HG02870 (cell line): ENCODE measurements at regions not wholly inside any gene's neighbourhood (a gene's known extent, or its start where the extent isn't known, plus 50 kb on each side); places are given as distances from the start of the nearest gene placed in this dataset.

Source experiments
- ATAC-seq: cut with Tn5 transposase; IDR thresholded peaks from one replicate; pipeline ENCODE4 v1.9.1; 2021; ENCODE audit warnings: mild to moderate bottlenecking, moderate library complexity; ENCODE audit not compliant: unreplicated experiment

DNA sequence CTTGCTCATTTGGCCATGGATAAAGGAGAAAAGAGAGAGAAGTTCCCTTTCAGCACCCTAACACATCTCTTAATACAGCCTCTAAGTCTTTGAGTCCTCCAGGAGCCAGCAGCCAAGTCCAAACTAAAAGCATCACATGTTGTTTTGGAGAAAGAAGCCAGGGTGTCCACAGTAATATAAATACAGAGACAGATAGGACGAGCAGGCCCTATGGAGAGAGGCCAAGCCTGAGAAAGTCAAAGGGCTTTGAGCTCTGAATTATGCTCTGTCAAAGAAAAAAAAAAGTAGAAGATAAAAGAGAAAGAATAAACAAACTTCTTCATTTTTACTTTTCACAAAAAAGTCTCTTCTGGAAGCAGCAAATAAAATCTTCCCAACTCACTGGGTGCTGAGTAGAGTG lies 92.4 kb upstream of the THBS1 start:
- ATAC-seq = no peak

DNA sequence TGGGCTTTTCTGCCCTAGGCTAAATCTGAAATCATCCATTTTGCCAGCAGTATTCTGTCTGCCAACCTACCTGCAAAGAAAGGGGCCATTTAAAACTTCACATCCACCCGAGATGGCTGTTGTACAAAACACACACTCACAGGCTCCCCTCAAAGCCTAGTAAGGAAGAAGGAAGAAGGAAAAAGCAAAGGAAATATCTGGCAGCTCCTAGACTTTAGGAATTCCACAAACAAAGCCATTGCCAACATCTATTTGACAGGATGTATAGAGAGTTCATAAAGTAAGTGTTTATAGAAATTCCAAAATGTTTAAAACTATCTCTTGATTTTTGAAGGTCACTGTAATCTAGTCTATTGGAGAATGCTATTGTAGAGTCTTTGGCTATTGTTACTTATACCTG lies 91.9 kb upstream of the THBS1 start:
- no peak for ATAC-seq

DNA sequence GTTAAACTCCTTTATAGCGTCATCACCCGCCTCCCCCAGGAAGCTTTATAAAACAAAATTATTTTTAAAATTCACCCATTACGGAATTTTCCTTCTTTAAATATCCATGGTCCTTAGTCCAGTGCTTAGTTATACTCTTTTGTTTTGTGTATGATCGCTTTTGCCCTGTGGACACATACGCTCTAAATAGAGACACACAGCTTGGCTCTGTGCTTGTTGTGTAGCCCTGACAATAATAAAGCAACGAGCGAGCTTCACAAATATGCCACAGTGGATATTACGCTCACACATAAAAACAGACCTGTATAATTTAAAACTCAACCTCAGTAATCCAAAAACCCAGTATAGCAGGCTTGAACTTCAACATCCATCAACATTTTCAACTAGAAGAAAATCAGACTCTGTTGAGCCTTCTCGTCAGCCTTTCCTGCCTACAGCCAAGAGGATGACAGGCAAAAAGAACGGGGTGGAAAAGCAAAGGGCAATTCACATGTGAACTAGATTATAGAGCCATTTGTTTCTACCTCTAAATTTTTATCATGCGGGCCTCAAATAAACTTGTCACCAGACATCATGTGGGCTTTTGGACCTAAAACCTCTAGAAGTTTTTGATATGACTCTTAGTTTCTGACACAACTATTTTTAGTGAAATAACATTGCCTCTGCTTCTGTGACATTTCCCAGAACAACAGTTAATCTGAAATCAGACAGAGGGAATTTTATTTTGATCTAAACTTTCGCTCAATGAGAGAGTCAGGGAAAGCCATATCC lies 89.6 kb upstream of the THBS1 start:
- ATAC-seq = no peak

DNA sequence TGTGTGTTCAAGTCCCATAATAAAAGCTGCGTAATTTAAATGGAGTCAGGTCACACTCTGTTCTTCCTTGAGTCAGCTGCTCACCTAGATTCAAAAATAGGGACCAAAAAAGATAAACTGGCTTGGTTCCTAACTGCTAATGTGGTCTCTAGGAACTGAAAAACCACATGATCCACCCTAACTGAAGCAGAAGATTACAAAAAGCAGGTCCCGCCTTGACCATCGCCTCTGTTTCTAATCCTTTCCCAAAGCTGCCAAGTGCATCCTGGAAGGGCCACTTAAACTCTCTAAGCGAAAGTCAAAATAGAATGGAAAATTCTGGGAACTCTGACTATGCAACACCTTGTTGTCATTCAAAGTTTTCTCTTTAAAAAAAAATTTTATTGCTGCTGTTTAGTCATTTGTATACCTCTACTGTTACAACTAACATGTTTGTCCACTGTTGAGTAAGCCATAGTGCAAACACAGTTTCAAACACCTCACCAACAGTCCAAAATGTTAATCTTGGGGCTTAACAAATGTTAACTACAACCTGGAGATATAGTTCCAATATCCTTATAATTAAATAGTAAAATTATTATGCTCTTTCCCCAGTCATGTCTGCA lies 88.9 kb upstream of the THBS1 start:
- no peak for ATAC-seq

DNA sequence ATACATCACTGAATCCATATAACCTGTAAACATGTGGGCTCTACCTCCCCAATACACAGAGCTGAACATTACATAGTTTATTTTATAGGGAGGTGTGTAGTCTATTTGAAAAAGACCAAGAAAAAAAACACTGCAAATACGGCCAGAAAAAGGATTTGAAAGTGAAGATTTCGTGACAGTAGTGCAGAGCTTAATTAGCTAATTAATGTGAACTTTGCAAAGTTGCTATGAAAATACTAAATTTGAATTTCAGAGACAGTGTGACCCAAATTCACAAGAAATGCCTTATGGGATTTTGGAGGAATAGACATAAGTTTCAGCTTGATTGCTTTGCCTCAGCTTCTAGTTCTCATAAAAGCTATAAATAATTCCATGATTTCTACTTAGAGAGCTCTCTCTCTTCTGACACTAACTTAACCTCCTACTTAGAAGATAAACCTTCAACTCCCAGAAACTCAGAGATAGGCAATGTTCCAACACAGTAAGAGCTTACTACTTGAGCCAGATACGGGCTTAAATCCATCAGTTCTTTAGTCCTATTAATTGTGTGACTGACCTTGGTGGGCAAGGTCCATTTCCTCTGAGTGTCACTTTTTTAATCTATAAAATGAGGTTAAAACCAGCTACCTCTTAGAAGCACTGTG lies 87.3 kb upstream of the THBS1 start:
- ATAC-seq = no peak

DNA sequence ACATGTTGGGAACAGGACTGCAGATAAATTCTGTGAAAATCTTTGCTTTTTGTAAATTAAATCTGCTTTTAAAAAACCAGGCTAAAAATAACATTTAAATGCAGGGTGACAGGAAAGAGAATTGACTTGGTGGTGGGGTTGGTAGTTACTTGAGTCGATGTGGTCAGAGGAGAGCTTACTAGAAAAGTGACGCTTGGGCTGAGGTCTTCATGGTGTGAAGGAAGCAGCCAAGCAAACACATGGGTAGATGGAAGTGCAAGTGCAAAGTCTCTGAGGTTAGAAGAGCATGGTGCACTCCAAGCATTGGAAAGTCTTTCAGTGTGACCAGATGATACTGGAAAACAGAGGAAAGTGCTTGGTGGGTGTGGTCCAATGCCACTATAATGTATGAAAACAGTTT lies 86.4 kb upstream of the THBS1 start:
- ATAC-seq = no peak

DNA sequence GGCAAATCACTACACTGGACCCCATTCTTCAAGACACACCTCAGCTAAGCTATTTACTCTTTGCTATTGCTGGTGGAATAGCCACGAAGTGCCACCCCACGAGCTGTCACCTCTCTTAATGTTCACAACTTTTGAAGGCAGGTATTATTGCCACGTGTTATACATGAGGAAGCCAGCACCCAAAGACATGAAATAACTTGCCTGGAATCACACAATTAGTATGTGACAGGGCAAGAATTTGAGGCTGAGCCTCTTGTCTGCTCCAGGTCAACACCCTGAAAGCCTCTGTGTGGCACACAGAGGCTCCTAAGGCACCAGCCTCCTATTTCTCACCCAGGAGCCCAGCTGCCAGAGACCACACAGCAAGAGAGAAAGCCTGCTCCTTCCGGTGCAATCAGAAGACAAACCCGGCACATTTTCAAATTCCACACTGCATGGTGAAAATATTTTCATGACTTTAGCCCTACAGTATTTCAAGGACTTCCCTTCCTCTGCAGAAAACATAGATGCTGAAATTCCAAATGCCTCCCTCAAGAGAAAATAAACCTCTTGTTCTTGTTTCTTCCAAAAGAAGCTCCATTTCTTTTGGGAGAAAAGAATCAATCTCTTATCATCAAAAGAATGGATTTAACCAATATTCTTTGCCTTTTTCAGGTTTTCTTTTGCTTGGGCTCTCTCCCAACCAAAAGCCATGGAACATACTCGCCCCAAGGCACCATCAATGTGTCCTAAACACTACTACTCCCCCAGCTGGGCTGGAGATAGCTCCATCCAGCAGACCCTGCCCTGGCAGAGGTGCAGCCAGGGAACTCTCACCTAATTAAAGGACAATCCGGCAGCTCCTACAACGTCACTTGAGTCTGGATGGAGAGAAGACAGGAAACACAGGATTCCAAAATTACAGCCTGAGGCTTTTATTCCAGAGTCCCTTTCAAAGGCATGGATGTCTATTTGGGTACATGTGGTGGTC lies 84.7 kb upstream of the THBS1 start:
- ATAC-seq = no peak

DNA sequence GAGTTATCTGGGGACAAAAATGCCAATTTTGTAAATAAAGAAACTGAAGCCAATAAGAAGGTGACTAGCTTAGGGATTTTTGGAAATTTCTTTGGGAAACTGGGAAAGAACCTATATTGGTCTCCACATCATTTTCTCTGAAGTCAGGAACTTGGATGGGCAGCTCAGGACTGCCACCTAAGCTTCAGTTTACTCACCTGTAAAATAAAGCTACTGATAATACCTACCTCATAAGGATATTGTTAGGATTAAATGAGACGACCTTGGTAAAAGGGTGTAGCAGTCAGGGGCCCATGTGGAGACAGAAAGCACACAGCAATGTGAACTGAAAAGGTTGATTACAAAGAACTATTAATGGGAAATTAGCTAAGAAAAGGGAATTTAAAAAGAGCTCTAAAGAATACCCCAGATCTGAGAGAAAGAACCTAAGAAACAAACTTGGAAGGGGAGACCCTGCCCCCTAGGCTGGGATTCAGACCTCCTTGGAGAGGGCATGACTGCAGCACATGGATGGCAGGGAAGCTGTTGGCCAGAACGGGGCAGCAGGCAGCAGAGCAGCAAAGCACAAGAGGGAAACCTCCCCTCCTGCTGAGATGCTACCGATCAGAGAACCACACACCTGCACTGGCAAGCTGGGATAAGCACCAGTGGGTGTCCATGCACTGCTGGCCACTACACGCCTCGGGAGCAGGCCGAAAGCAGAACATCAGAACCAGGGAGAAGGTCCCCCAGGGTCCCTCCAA lies 83.7 kb upstream of the THBS1 start:
- no peak for ATAC-seq

DNA sequence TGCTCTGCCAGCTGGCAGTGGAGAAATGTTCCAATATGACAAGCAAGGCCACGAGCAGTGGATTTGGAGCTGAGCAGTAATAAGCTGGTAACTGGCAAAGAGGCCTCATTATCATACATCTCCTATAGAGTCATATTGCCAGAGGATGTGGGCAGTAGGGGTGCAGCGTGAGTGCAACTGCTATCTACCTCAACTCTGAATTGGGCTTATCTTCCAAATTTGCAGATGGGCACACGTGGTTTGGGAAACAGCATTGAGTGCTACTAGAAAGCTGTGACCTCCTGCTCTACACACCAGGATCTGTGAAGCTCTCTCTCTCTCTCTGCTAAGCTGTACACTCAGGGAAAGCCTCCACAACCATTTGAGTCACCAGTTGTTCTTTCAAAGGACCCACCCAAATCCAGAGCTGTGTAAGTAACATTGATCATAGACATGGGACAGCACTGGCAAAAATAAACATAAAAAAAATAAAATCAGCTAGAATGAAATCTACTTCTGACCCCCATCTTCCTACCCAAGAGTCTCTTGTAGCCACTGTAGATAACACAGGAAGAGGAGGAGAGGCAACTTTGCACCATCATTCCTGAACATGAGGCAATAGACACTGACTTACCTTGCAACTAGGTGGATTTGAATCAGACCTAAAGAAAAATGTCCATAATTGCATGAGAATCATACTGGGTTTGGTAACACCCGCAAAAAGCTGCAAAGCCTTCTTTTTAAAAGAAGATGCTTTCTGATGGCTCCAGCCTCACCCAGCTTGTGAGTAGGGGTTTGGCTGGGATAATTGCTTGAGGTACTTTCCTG lies 82.9 kb upstream of the THBS1 start:
- no peak for ATAC-seq

DNA sequence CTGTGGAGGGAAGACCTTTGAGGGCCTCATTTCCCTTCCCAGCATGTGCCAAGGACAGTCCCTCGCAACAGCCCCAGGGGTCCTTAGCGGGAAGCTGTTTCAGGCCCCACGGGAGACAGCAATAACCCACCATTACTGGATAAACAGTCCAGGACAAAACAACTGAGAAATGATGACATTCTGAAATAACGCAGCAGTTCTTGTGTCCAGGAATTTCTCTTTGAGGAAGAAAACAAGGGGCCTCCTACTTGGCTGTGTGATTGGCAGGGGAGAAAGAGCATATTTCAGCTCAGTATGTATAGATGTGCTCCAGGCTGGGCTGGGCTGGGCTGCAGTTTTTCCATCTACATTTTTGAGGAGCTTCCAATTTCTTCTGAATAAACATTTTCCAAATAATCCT lies 82.2 kb upstream of the THBS1 start:
- ATAC-seq = no peak

DNA sequence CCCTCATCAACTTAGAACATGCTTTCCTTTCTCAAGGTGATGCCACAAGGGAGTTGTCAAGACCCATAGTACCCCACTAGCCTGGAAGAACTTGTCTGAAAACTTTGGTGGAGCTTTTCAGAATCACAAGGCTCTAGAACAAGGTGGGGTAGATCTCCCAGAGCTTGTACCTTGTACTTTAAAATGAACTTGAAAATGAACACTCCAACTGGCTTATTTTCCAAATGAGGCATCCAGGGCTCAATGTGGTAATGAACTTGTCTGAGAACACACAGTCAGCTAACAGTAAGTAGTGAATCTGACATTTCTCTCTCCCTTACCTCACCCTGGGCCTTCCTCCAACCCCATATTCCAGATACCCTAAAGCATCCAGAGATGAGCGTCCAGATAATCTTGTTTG lies 81.8 kb upstream of the THBS1 start:
- no peak for ATAC-seq

DNA sequence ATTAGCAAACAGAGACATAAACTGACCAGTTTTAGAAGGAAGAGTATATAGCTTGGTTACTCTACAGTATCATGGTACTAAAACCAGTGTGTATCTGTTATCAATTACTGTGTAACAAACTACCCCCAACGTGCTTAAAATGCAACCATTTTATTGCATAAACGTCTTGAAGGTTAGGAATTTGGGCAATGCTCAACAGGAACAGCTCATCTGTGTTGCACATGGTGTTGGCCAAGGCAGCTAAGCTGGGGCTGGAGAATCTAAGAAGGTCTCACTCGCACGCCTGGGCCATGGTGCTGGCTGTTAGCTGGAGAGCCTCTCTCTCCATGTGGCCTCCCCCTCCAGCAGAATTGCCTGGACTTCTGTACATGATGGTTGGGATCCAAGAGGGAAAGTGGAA lies 81.2 kb upstream of the THBS1 start:
- ATAC-seq = no peak

DNA sequence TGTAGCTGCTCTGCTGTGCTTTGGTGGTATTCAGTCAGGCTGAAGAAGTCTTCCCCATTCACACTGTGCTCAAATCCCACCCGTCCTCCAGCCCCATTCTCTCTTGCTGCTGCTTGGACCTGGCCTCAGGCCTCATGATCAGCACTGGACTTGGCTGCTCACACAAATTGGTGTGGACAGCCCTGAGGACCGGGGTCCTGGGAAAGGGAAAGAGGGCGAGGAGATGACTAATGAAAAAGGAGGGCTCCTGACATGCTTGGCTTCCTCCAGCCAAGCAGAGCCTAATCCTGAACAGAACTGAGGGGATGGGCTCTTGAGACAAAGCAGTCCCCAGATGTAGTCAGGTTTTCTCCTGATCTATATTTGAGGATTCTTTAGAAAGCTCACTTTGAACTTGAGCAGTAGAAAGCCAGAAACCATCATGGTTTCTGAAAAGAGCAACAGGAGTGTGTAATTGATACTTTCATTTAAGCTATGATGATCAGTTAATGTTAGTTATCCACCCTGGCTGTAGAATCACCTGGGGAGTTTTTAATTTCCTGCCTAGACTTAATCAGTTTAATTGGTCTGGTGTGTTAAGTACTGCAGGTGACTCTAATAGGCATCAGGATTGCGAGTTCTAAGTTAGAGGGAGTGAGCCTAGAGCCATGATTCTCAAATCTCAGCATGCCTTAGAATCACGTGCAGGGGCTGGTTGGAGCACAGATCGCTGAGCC lies 79.4 kb upstream of the THBS1 start:
- ATAC-seq = no peak

DNA sequence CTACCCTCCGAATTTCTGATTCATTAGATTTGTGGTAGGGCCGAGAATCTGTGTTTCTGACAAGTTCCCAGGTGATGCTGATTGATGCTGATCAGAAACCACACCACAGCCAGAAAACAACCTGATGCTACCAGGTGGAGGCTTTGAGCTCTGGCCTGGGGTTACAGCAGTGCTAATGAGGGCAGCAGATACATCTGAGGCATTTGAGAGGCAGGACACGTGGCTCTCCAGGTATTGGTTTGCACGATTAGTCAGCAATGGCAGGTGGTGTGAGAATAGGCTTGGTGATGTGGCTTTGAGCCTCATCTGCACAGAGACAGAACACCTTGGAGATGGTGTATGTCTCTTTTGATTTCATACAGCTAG lies 78.8 kb upstream of the THBS1 start:
- ATAC-seq = no peak

DNA sequence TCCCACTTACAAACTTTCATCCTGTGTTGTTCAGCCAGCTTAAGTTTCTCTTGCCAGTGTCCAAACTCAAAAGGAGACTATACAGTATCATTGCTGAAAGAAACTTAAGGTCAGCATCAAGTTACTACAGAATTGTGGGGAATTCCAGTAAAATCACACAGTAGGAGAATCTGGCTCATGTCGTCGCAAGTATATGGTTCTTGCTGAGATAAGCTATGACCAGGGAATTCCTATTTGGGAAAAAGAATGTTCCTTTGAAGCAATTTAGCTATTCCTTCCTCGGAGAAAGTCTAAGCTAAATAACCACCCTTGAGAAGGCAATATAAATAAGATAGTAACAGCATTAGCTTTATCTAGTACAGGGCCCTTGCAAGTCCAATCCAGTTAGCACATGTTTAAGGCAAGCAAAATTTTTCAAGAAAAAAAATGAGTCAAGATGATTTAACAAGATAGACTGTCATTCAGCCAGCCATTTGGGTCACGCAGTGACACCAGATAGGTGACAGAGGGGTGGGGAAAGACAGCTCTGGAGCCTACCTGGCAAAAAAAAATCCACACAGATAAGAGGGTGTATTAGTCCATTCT lies 78.2 kb upstream of the THBS1 start:
- ATAC-seq = no peak

DNA sequence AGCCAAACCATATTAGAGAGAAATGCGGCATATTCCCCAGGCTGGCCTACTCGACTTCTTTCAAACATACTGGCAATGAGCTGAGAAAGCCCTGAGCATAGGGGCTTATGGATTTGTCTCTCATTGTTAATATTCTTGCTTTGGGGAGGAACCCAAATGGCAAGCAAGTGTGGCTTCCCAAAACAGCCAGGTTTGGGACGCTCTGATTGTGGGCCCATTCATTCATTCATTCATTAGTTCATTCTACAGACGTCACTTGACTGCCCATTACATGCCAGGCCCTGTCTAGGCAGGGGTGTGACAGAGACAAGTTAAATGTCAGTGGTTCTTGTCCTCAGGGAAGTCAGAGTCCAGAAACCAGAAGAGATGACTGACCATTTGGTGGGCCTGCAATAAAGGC lies 77.4 kb upstream of the THBS1 start:
- ATAC-seq = no peak

DNA sequence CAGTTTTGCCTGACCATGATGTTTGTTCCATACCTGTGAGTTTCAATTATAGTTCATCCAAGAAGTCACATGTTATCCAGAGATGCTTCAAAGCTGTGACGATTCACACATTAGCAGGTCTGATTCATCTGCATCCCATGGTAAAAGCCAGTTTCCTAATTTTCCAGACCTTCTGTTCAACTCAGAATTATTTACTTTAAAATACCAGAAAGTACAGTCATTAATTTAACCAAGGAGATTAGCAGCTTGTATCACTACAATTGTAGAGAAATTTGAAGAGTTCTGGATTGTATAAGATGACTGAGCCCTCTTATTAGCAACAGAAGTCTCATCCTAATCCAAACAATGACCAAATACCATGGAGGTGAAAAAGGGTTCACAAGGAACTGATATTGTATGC lies 76.1 kb upstream of the THBS1 start:
- no peak for ATAC-seq

DNA sequence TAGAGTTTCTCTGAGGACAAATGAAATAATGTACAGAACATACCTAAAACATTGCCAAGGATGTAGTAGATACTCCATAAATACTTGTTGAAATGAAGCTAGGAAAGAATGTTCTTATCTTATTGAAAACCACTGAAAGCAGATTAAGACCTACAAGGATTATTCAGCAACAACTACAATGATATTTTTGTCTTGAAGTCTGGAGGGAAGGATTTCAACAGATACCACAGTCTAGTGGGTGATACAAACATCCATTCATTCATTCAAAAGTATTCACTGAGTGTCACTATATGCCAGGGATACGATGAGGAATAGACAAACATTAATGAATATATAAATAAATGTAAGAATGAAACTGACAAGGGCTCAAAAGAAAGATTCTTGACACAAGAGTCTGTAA lies 74.7 kb upstream of the THBS1 start:
- ATAC-seq = no peak

DNA sequence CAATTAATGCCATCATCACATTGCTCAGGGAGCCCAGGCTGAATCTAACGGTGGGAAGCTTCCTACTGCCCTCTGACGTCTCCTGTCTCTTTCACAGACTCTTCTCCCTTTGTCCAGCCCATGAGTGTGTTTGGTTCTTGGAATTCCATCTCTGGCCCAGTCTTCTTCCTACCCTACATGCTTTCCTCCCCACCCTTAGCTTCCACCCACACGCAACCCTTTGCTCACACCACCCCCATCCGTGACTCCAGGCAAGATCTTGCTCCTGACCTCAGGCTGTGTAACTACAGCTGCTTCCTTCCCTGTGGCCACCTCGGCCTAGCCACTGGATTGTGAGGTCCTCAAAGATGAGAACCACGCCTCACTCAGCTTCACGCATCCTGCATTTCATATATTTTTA lies 72.3 kb upstream of the THBS1 start:
- no peak for ATAC-seq
